Psoas muscle (tissue), 7 donors: ENCODE measurements at regions not wholly inside any gene's neighbourhood (a gene's known extent, or its start where the extent isn't known, plus 50 kb on each side); places are given as distances from the start of the nearest gene placed in this dataset.
"Not testable (repeated sequence)": the region's sequence is repeated elsewhere in the genome, so short reads cannot be mapped to it uniquely, and the experiment has no call there.

ENCODE experiments used
- ATAC-seq, 4 donors: fragments of 200-7000 bp; cut with Tn5 transposase; one replicate each; pipeline ENCODE4 v1.9.1; 2020; ENCODE audit warnings: moderate library complexity in 3 of 4, mild to moderate bottlenecking in 2 of 4
- DNase-seq, 2 donors: peaks; one replicate each; pipeline ENCODE4 v3.0.0-alpha.2; 2020
- H3K27ac ChIP-seq: fragments of 200-600 bp; one replicate; pipeline ENCODE4 v1.8.0; 2022
- H3K27me3 ChIP-seq, 3 donors: fragments of 200-600 bp in 1 of 3; one replicate each; pipeline versions ENCODE4 v1.6.1 to v1.8.0; 2013 to 2022; ENCODE audit warnings: low read length in 2 of 3, mild to moderate bottlenecking in 2 of 3, moderate library complexity in 1 of 3; ENCODE audit not compliant: insufficient read depth in 3 of 3
- H3K36me3 ChIP-seq, 2 donors: fragments of 200-600 bp in 1 of 2; one replicate each; pipeline versions ENCODE4 v1.6.1 to v1.8.0; 2013 to 2022; ENCODE audit warnings: low read depth in 1 of 2, mild to moderate bottlenecking in 1 of 2, moderate library complexity in 1 of 2; ENCODE audit not compliant: insufficient read depth in 1 of 2
- H3K4me1 ChIP-seq: fragments of 200-600 bp; one replicate; pipeline ENCODE4 v1.8.0; 2022
- H3K4me3 ChIP-seq: fragments of 200-600 bp; one replicate; pipeline ENCODE4 v1.8.0; 2022; ENCODE audit warnings: mild to moderate bottlenecking
- H3K9me3 ChIP-seq: fragments of 200-600 bp; one replicate; pipeline ENCODE4 v1.8.0; 2022
- WGBS, 3 donors: extraction: QIAGEN DNeasy Blood & Tissue Kit; methylation state at CpG; one replicate each; pipeline versions ENCODE4 v1.1.6 to v1.1.7; 2013; 5-methylcytosine and 5-hydroxymethylcytosine counted together
- intact Hi-C, 2 donors: fragments of 100-400 bp; cut with DNase I; formaldehyde crosslinking; loops; one replicate each; pipeline versions ENCODE4 v1.11.0 to v1.14.2; 2022
- TF ChIP-seq, protein P1 (sequence below): fragments of 200-600 bp; IDR thresholded peaks from one replicate; pipeline ENCODE4 v1.8.0; 2022; ENCODE audit warnings: antibody characterized with exemption
- donor health status: healthy with polysubstance abuse.
- donor health status: DM: no; HTN: no; CAD: no; lungs with moderate emphysema.
- donor health status: Bipolar disorder and iron deficiency.
- donor health status: healthy.
- donor health status: DM: yes; HTN: yes; CAD: no.
- donor health status: DM: no; HTN: no; CAD: no.
- donor health status: DM: yes; HTN: yes; CAD: no.

- Histone ChIP-seq H3K9me3 (no peaks in the 10 kb centered on the region), H3K4me1 (no peaks in the 10 kb centered on the region), H3K36me3 (no peaks in the 10 kb centered on the region), H3K27me3 (no peaks in the 10 kb centered on the region), H3K27ac (no peak overlapping the region), H3K4me3 (no peak overlapping the region)
- ATAC-seq (no peak), DNase-seq (no peak)
- TF ChIP-seq, protein P1, sequence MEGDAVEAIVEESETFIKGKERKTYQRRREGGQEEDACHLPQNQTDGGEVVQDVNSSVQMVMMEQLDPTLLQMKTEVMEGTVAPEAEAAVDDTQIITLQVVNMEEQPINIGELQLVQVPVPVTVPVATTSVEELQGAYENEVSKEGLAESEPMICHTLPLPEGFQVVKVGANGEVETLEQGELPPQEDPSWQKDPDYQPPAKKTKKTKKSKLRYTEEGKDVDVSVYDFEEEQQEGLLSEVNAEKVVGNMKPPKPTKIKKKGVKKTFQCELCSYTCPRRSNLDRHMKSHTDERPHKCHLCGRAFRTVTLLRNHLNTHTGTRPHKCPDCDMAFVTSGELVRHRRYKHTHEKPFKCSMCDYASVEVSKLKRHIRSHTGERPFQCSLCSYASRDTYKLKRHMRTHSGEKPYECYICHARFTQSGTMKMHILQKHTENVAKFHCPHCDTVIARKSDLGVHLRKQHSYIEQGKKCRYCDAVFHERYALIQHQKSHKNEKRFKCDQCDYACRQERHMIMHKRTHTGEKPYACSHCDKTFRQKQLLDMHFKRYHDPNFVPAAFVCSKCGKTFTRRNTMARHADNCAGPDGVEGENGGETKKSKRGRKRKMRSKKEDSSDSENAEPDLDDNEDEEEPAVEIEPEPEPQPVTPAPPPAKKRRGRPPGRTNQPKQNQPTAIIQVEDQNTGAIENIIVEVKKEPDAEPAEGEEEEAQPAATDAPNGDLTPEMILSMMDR: no peak
- 71 to 86% (median 81%) methylated on average over 2 of the region's 2 CpGs for WGBS, 3 donors
- intact Hi-C loops: no loop called here
Measured at GRCh38 chr1:73306899-73307555, 890.9 kb downstream of the LRRIQ3 start.

GRCh38 chr1:73273886-73274285 lies 924.1 kb downstream of the LRRIQ3 start:
- intact Hi-C loops: no loop called here
- DNase-seq (no peak), ATAC-seq (no peak)
- H3K36me3 ChIP-seq: no peaks in the 10 kb centered on the region
- H3K9me3 ChIP-seq: no peaks in the 10 kb centered on the region
- TF ChIP-seq, protein P1: no peak
- H3K27me3 ChIP-seq: no peaks in the 10 kb centered on the region
- no peak overlapping the region for H3K27ac ChIP-seq
- H3K4me3 ChIP-seq: no peak overlapping the region
- WGBS, 3 donors: 71 to 82% (median 77%) methylated on average over 2 of the region's 2 CpGs
- no peaks in the 10 kb centered on the region for H3K4me1 ChIP-seq

DNA sequence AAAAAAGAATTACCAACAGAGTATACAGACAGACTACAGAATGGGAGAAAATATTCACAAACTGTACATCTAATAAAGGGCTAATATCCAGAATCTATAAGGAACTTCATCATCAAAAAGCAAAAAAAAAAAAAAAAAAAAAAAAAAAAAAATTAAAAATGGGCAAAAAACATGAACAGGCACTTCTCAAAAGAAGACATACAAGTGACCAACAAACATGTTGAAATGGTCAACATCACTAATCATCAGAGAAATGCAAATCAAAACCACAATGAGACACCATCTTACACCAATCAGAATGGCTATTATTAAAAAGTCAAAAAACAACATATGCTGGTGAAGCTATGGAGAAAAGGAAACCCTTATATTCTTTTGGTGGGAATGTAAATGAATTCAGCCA lies 952.8 kb downstream of the LRRIQ3 start:
- H3K4me3 ChIP-seq, intact Hi-C loops, DNase-seq, H3K36me3 ChIP-seq, H3K4me1 ChIP-seq, ATAC-seq, H3K27ac ChIP-seq, H3K27me3 ChIP-seq: not testable (repeated sequence)
- H3K9me3 ChIP-seq: peaks cover 41% of the 10 kb centered on the region

DNA sequence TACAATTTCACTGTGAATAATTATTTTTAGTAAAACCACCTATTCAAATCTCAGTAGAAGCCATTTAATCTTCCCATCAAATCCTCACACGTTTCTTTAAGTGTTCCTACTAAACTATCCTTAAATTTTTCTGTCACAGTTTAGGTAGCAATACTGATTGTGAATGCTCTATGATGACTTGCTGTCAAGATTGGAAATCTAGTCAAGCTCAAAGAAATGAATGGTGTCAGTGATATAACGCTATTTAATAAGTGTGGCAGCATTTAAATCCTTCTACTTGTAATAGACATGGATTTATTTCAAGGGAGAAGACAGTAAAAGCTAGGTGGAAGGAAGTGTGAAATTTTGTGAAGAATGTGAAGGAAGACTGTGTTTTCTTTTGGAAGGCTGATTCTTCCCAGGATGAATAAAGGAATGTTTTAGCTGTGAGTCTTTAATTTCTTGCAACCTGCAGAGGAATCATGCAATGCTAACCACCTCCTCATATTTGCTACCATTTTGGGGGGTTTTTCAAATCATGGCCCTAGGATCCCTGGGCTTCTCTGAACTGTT lies 936.7 kb upstream of the NEGR1 start:
- Histone ChIP-seq H3K27ac (no peak overlapping the region), H3K4me3 (no peak overlapping the region), H3K36me3 (no peaks in the 10 kb centered on the region), H3K27me3 (no peaks in the 10 kb centered on the region), H3K9me3 (no peaks in the 10 kb centered on the region), H3K4me1 (no peaks in the 10 kb centered on the region)
- intact Hi-C loops: no loop called here
- TF ChIP-seq, protein P1: no peak
- ATAC-seq (no peak), DNase-seq (no peak)
- 32 to 41% (median 36%) methylated on average over 2 of the region's 2 CpGs for WGBS, 3 donors

DNA sequence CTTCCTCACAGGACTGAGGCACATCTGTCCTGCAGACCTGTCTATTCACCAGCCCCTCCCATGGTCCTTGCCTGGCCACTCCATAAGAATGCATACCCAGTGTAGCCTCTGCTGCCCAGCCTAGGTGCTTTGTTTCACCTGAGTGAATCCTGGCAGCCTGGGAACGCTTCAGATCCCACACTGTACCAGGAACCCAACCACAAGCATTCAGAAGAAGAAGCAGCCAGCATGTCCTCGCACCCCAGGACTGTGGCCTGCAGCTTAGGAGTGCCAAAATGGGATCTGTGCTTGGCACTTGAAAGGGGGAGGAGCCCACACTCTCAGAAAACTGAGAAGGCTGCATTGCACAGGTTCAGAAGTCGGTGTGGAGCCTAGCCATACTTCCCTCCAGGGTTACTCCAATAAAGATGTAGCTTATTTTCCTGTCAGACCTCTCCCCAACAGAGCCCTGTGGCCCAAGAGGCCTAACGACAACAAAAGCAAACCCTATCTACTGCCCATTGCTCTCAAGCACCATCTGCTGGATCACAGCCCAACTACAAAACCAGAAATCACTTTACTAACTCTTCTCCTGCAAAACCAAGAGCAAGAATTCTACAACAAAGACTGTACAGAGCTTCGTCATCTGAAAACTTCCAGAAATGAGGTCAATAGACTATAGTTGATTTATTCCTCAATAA lies 923.1 kb upstream of the NEGR1 start:
- Histone ChIP-seq H3K4me1 (no peaks in the 10 kb centered on the region), H3K9me3 (no peaks in the 10 kb centered on the region), H3K4me3 (no peak overlapping the region), H3K36me3 (no peaks in the 10 kb centered on the region), H3K27me3 (no peaks in the 10 kb centered on the region), H3K27ac (no peak overlapping the region)
- intact Hi-C loops: no loop called here
- ATAC-seq (no peak), DNase-seq (no peak)
- 52 to 62% (median 53%) methylated on average over 5 of the region's 5 CpGs for WGBS, 3 donors
- TF ChIP-seq, protein P1: no peak
